ENCODE measurements at regions not wholly inside any gene's neighbourhood (a gene's known extent, or its start where the extent isn't known, plus 50 kb on each side); places are given as distances from the start of the nearest gene placed in this dataset.
A peak's percentile ranks its signal among the peaks of the same experiment; 100 is the strongest.

GRCh38 chr1:96025062-96025461 lies 696.5 kb upstream of the PTBP2 start:
- ATAC-seq: no peak

GRCh38 chr1:96028071-96028470 lies 693.5 kb upstream of the PTBP2 start:
- no peak for ATAC-seq

- ATAC-seq: no peak
These were observed 691.3 kb upstream of the PTBP2 start for GRCh38 chr1:96030312-96030711.

- no peak for ATAC-seq
These were observed 687.6 kb upstream of the PTBP2 start for GRCh38 chr1:96034006-96034405.

- no peak for ATAC-seq
These were observed 684.8 kb upstream of the PTBP2 start for GRCh38 chr1:96036763-96037162.

- no peak for ATAC-seq
These were observed 682.9 kb upstream of the PTBP2 start for GRCh38 chr1:96038636-96039035.

GRCh38 chr1:96039910-96040309 lies 681.7 kb upstream of the PTBP2 start:
- ATAC-seq: no peak

- ATAC-seq: no peak
These were observed 680.1 kb upstream of the PTBP2 start for GRCh38 chr1:96041470-96041869.

GRCh38 chr1:96048572-96049212 lies 672.9 kb upstream of the PTBP2 start:
- peak; percentile 97 for ATAC-seq

GRCh38 chr1:96049759-96050409 lies 671.7 kb upstream of the PTBP2 start:
- ATAC-seq: peak; percentile 62

- no peak for ATAC-seq
These were observed 662.3 kb upstream of the PTBP2 start for GRCh38 chr1:96059276-96059675.

- no peak for ATAC-seq
These were observed 661.8 kb upstream of the PTBP2 start for GRCh38 chr1:96059736-96060135.

- no peak for ATAC-seq
These were observed 661.0 kb upstream of the PTBP2 start for GRCh38 chr1:96060621-96061020.

- ATAC-seq: no peak
These were observed 649.6 kb upstream of the PTBP2 start for GRCh38 chr1:96072021-96072420.

GRCh38 chr1:96073100-96073499 lies 648.5 kb upstream of the PTBP2 start:
- no peak for ATAC-seq

- ATAC-seq: no peak
These were observed 647.2 kb upstream of the PTBP2 start for GRCh38 chr1:96074422-96074821.

- no peak for ATAC-seq
These were observed 646.6 kb upstream of the PTBP2 start for GRCh38 chr1:96074876-96075577.

- ATAC-seq: peak; percentile 57
These were observed 645.7 kb upstream of the PTBP2 start for GRCh38 chr1:96075704-96076455.

- peak; percentile 93 for ATAC-seq
These were observed 645.0 kb upstream of the PTBP2 start for GRCh38 chr1:96076589-96076988.

GRCh38 chr1:96079581-96079980 lies 642.0 kb upstream of the PTBP2 start:
- no peak for ATAC-seq

- no peak for ATAC-seq
These were observed 640.7 kb upstream of the PTBP2 start for GRCh38 chr1:96080925-96081324.

- no peak for ATAC-seq
These were observed 633.9 kb upstream of the PTBP2 start for GRCh38 chr1:96087719-96088118.

GRCh38 chr1:96090134-96090533 lies 631.5 kb upstream of the PTBP2 start:
- ATAC-seq: no peak
